GM19324 (cell line): ENCODE measurements at regions not wholly inside any gene's neighbourhood (a gene's known extent, or its start where the extent isn't known, plus 50 kb on each side); places are given as distances from the start of the nearest gene placed in this dataset.
"Not testable (repeated sequence)": the region's sequence is repeated elsewhere in the genome, so short reads cannot be mapped to it uniquely, and the experiment has no call there.

Experiments
- ATAC-seq: cut with Tn5 transposase; IDR thresholded peaks from one replicate; pipeline ENCODE4 v1.9.1; 2021; ENCODE audit warnings: mild to moderate bottlenecking, moderate library complexity; ENCODE audit not compliant: unreplicated experiment, low FRiP score

DNA sequence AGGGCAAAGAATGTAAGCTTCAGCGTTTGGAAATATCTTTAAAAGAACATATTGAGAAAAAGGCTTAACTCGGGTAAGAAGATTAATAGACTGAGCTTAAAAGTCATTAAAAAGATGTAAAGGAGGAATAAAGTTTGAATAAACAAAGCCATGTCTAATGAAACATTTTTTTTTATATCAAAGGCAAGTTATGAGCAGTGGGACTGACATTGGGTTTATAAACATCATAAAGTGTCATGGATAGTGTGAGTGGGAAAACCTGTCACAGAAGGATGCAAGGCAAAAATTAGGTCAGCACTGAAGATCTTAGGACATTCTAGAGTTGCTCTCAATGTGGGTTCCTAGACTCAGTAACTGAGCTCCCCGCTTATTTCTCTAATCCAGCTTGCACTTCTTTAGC lies 438.0 kb upstream of the CDH11 start:
- ATAC-seq, result no peak

DNA sequence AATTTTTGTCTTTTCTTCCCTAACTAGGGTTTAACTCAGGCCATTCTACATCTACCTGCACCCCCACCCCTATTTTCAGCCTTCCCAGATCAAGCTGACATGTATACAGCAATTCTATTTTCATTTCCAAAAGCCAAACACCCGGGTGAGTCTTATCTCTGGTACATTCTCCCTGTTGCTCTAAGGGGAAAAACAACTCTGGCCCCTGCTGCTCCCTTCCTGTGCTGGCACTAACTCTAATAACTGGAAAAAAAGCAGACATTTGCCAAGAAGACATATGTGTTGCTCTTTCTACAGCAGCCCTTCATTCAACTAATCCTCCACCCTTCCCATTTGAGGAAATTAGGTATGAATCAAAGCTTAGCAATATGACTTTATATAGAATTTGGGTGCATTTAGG lies 427.8 kb upstream of the CDH11 start:
- not testable (repeated sequence) for ATAC-seq

DNA sequence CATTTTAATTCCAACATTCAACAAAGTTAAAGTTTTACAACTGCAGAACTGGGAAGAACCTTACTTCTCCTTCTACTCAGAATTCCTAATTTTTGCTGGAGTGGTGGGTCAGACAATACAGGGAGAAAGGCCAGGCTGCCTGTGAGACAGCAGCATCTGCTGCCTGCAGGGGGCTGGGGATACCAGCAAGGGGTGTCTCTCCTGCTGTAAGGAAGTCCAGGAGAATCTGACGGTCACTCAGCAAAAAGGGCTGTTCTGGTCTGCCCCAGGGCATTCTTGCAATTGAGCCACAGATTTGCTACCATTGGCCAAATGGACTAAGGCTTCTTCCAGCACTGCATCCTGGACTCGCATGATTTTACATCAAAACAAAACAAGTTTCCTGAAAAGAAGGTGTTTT lies 426.6 kb upstream of the CDH11 start:
- no peak for ATAC-seq

DNA sequence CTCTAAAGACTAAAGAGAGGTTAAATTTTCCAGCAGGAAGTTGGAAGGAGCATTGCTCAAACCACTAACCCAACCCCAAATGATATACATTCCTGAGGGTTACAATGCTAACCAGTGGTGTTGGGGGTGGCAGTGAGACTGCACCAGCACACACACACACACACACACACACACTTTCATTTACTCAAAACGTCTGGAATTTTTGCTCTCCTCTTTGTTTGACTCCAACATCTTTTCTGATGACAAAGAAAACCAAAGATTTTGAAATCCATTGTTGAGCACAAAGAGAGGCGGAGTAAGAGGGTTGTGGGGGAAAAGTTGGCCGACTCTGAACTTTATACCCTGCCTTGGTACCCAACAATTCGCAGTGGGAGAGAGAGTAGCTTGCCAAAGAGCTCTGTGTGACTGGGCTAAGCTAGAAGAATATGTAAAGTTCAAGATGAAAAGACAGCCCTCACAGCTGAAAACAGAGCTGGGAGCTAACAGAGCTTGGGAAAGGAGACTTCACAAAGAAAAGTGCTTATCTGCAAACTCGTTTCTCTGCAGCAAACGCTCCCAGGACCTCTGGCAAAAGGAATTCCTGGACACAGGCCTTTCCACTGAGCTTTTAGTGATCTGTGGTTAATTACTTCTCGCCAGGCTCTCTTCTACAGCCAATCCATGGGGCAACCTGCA lies 426.0 kb upstream of the CDH11 start:
- no peak for ATAC-seq

DNA sequence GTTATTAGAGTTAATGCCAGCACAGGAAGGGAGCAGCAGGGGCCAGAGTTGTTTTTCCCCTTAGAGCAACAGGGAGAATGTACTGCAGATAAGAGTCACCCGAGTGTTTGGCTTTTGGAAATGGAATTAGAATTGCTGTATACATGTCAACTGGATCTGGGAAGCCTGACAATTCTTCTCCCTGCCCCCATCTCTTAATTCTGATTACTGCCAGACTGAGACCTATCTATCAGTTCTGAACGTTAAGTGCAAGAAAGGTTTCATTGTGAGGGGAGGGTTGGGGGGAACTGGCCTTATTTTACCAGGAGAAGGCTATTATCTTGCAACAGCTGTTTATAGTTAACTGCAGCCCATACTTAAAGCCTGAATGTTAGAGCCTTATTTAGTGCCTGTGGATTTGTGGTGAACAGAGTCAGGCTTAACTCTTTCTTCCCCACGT lies 424.5 kb upstream of the CDH11 start:
- no peak for ATAC-seq

DNA sequence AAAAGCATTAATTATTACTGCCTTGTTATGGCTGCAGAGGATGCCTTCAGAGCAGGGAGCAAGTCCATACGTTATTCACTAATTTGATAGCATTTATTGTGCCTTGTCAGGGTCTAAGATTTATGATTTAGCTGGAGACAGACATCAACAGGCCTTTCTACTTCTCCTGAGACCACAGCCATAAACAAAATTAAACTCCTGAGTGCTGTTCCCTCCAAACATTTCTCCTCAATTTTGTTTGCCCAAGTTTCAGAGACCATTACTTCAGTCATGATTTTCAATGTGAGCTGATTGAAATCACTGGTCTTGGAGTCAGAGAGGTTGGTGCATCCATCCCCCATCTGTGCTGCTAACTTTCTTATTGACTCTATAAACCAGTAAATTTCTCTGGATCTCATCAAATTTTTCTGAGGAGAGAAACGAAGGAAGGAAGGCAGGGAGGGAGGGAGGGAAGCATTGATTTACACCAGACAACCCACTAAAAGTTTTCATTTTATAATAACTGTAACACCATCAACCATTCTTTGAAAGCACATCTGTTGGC lies 423.6 kb upstream of the CDH11 start:
- no peak for ATAC-seq

DNA sequence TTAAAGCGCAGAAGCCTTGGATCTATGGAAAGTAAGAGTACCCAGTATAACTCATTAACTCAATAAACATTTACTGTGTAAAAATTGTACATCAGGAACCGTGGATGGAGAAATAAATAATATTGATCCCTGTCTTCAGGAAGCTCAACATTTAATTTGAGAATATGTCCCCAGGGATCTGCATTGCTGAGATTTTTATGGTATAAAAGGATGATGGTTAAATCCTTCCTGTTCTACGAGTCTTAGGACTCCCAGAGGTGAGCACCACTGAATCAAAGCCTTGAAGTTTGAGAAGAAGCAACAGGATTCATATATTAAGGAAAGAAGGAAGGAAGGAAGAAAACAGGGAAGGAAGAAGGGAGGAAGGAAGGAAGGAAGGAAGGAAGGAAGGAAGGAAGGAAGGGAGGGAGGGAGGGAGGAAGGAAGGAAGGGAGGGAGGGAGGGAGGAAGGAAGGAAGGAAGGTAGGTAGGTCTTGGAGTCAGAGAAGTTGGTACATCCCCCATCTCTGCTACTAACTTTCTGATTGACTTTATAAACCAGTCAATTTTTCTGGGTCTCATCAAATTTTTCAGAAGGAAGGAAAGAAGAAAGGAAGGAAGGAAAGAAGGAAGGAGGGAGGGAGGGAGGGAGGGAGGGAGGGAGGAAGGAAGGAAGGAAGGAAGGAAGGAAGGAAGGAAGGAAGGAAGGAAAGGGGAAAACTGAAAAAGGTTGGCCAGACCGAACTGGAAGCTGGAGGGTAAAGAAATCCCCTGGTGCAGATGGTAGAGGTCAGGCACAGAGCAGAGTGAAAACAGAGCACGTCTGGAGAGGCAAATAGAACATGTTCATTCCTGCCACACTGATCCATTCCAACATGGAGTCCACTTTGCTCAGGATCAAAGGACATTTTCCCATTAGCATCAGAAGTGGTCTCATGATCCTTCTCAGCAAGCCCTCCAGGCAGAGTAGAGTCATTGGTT lies 422.2 kb upstream of the CDH11 start:
- ATAC-seq, result no peak

DNA sequence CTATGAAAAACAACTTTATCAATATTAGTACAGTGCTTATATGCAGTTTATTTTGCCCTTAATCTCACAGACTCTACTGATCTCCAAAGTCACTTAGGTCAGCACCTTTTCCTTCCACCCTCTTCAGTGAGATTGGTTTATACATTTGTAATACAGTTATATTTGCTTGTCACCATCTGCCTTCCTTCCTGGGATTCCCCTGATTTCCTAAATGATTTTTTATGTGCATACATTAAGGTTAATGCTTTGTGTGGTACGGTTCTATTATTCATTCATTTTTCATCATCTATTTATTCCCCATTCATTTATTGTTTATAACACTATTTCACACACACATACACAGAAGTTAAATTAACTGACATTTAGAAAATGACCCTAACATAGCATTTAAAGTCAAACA lies 419.8 kb upstream of the CDH11 start:
- ATAC-seq, result no peak

DNA sequence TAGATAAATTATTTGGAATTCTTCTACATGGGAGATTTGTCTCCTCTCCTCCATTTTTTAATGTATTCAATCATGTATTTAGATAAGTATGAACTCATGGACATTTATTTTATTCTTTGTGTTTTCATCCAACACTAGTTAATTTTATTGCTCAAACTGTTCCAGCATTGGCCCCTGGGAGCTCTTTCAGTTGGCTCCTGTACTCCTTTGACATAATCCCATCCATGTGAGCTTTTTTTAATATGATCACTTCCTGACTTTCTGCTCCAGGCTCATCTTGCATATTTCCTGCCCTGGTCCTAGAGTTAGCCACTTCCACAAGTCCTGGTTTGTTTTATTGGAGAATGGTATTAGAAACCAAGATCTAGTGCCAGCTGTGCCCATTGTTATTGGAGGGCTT lies 419.0 kb upstream of the CDH11 start:
- ATAC-seq, result no peak

DNA sequence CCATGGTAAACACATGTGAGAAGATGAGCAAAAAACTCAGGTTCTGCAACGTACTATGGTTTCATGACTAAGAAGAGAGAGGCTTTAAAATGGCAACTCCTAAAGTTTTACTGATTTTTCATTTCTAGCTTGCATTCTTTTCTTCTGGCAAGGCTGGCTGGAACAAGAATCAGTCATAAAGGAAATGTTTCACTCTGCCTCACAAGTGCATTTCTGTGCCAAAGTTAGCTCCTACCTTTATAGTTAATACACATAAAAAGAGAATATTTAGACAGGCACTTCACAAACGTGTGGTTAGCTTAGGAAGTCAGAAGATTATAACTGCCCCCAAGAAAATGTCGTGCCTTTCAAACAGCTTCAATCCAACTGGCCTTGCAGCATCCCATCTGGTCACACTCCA lies 417.1 kb upstream of the CDH11 start:
- ATAC-seq, result no peak

DNA sequence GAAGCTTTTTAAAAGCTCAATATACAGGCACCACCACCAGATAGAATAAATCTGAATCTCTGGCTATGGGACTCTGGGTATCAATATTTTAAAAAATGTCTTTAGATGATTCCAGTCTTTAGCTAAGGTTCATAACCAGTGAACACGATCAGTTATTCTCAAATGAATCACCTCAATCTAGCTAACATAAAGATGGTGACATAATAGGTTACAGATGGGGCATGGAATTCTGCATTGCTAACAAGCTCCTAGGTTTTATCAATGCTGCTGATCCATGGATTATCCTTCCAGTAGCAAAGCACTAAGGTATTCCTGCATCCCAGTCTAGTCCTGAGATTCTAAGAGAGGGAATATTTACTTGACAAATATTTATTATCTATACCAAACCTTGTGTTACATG lies 415.5 kb upstream of the CDH11 start:
- ATAC-seq, result no peak

DNA sequence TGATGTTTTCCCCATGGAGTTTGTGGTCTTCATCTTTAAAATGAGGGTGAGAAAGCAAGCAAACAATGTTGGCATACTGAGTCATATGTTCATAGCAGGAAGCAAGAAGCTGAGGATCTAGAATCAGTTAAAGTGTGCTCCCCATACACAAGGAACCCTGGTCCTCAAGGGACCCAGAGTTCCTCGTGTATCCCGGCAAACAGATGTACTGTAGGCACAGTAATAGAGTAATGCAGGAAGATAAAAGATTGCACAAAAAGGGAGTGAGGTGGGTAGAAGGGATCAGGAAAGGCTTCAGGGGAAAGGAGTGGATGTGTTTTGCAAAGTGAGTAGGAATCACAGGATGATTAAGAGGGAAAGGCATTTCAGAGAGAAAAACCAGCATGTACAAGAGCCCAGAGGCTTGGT lies 412.3 kb upstream of the CDH11 start:
- ATAC-seq, result no peak

DNA sequence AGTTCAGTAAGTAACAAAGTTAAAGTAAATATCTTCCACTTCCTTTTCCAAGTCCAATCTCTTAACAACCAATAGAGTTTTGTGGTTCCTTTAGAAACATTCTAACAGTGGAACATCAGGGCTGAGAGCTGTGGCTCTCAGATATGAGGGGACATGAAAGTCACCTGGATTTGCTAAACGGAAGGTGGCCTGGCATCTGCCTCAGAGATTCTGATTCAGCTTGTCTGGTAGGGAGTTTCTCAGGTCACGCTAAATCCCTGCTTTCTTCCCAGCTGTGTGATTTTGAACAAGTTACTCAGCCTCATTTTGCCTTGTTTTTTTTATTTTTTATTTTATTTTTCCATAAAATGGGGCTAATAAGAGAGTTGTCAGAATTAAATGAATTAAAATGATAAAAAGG lies 411.0 kb upstream of the CDH11 start:
- no peak for ATAC-seq

DNA sequence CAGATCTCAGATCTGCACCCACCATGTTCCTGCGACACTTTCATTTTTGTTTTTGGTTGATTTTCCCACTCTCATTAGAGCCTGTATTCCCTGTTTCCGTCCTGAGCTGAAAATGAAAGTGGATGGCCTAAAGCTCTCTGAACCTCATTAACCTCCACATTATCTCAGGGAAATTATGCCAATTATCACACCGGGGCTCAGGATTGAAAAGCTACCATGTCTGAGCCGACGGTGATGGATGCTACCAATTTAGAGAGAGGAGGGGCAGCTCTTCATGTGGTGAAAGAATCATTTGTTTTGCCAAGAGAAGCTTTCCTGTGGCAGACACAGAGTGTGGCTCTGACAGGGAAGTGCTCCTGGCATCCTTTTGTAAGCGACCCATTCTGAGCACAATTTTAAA lies 410.4 kb upstream of the CDH11 start:
- ATAC-seq, result no peak

DNA sequence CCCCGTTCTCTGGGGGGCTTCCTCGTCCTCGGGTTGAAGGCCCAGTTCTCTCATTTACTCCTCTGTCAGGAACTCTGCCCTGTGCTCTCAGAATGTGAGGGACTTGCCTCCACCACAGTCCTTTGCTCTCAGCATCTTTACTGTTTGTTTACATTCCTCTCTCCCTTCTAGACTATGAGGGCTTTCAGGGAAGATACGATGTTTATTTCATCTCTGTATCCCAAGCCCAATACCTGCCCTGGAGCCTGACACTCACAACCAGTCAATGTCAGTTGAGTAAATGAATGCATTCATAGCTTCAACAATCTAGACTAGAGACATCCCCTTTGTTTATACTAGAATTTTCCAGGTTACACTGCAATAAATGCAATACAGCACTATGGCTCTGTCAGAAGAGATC lies 409.6 kb upstream of the CDH11 start:
- ATAC-seq, result no peak

DNA sequence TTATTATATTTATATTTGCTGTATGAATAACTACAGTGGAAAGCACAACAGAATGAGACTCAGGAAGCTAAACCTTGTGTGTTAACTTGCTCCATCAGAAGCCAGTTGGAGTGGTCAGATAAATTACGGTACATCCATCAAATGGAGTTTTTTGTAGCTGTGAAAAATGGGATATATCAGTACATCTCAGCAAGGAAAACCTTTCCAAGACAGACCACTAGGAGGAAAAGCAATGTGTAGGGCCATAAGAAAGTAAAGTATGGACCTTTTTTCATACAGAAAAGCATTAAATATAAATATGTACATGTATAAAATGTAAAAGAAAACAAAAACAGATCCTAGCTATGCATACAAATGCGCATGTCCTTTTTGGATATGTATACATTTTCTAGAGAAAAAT lies 403.8 kb upstream of the CDH11 start:
- no peak for ATAC-seq

DNA sequence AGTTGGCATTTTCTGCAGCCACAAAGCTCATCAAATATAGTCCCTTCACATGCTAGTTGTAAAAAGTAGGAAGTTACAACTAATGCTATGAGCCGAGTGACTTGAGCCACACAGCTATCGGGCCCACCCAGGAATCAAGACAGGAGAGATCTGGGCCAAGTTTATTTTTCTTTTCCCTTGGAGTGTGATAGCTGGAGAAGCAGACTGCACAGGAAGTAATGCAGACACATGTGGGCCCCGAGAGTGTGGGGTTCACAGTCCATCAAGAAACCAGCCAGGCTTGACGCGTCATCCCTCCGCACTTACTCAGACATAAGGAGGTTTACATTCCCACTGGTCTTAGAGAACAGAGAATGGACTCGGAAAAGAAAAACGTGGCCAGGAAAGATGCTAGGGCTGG lies 403.1 kb upstream of the CDH11 start:
- no peak for ATAC-seq

DNA sequence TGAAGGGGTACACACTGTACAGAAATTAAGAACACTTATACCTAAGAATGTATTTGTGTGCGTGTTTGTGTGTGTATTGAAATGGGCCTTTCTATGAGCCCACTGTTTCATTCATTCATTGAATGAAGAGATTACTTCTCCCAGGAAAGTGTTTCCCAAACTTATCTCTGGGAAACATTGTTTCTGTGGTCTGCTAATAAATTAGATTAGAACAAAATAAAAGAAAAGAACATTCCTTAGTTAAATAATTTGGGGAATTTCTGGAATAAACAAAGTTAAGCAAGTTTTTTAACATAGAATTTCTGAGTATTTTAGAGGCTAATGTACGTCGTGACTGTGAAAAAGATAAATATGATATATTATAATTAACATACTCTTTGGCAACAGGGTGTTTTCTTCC lies 402.4 kb upstream of the CDH11 start:
- no peak for ATAC-seq

DNA sequence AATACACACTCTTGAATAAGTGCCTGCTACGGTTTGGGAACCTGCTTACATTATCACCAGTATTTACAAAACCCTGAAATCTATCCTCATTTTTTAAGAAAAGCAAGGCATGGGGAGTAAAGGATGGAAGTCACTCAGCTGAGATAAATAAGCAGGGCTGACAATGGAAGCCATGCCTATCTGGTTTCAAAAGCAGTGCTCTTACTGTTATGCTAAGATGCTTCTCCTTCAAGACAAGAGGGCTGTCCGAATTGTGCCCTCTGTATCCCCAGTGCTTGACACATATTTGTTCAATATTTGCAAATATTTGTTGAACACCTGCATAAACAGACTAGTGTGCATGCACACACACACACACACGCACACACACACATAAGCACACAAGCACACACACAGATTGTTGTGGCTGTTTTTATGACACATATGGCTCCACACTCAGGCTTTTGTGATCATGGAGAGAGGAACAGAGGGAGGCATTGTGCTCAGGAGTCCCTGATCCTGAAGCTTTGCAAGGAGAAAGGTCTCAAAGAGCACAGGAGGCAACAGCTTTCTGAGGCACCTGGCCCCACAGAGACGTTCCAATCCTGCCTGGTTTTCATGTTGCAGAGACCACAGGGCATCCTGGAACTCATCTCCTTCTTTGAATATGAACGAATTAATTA lies 401.6 kb upstream of the CDH11 start:
- ATAC-seq, result no peak

DNA sequence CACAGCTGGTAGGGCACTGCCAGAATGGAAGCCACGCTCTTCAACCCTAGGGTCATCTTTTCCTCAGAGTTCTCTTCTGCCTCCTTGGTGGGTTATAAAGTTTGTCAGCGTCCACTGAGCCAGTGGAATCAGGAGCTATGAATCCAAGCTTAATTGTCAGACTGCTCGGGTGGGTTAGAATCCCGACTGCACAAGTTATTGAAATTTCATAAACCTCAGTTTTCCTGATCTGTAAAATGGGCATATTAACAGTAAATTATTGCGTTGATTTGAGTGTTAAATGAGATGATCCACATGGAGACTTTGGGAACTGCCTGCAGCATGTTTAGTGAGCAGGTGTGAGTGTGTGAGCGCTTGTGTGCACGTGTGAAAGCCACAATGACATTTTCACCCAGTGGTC lies 400.5 kb upstream of the CDH11 start:
- no peak for ATAC-seq

DNA sequence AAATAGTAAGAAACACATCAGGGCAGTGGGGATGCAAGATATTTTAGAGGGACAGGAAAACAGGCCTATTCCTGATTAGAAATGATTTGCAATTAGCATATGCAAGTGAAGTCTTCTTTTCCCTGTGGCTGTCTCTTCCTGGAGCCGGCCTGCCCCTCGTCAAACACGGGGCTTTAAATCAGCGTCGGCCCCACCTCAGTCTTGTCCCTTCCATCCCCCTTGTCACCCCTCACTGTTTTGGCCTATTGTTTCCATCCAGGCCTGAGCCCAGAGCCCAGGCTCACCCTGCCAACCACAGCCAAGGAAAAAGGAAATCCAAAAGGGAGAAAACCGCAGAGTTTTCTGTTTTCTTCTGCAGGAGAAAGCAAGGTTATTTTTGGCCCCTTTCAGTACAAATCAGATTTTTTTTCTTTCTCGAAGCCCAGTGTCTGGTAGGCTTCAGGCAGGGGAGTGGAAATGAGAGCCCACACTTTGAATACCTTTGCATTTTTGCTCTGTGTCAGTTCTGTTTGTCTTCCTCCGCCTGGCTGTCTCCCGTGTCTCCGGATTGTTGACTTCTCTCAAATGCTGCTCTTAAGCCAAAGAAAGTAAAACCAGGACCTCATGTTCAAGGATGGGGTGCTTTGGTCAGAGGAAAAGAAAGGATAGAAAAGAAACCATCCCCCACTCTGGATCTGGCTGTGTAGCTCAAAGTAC lies 399.9 kb upstream of the CDH11 start:
- ATAC-seq, result no peak
